Inferior parietal cortex (tissue), 1 donor: ENCODE measurements at regions not wholly inside any gene's neighbourhood (a gene's known extent, or its start where the extent isn't known, plus 50 kb on each side); places are given as distances from the start of the nearest gene placed in this dataset.
A peak's percentile ranks its signal among the peaks of the same experiment; 100 is the strongest.

Experiments
- DNase-seq: peaks from one replicate; pipeline ENCODE4 v3.0.0-alpha.2; 2016; ENCODE audit errors: extremely low spot score

DNA sequence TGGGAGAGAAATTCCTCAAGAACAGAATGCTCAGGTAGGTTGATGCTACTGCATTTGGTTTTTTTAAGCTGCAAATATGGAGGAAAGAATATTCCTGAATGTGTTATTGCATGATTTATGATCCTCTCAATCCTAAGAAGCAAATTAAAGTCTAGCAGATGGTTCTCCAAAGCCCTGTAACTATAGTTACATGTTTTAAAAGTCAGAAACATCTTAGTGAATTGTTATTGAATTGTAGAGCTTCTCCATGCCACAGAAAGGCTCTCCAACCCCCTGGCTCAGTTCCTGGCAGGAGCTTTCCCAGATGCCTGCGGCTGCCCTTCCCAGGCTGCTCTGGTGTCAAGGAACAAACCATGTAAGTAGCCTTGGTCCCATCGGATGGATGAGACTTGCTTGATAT, 227.8 kb upstream of the GATB start:
- no peak for DNase-seq

GRCh38 chr4:151987606-151988005, 226.8 kb upstream of the GATB start:
- no peak for DNase-seq

DNA sequence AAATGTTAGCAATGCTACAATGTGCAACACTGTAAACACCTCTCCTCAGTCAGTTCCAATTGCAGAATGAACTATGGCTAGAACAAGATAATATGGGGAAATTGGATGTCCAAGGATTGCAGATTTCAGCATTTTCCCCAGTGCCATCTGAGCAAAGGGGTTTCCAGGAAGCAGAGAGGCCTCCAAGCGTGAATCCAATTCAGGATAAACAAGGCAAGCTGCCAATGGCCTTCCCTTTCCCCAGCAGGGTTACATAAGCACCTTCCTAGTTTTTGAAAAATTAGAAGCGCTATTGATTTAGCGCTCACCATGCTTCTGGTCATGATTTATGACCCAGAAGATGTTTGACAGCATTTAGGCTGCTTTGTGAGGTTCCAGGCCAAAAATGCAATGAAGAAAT, 223.0 kb upstream of the GATB start:
- no peak for DNase-seq

DNA sequence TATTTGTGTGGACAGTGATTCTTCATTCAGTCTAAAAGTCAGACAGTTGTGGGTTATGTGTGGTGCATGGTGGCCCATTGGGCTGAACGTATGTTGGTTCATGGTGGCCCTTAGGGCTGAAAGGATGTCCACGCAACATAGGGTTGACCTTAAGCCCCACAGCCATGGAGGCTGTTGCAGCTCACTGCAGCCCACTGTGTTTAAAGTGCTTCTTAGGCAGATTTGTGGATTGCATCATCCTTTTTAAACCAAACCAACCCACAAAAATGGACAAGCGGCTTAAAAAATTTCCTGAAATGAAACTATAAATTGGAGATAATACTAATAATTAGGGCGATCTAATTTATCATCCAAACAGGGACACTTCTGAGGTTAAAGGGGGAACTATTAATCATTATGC, 219.0 kb upstream of the GATB start:
- no peak for DNase-seq

GRCh38 chr4:151968643-151969042, 207.8 kb upstream of the GATB start:
- DNase-seq = no peak

GRCh38 chr4:151967074-151967473, 206.3 kb upstream of the GATB start:
- DNase-seq = no peak

GRCh38 chr4:151962138-151962823, 201.5 kb upstream of the GATB start:
- DNase-seq = no peak

- DNase-seq = no peak
Measured at GRCh38 chr4:151961456-151961855, 200.6 kb upstream of the GATB start.

GRCh38 chr4:151960449-151961230, 199.8 kb upstream of the GATB start:
- peak; percentile 61 for DNase-seq

GRCh38 chr4:151957153-151957552, 196.3 kb upstream of the GATB start:
- no peak for DNase-seq

DNA sequence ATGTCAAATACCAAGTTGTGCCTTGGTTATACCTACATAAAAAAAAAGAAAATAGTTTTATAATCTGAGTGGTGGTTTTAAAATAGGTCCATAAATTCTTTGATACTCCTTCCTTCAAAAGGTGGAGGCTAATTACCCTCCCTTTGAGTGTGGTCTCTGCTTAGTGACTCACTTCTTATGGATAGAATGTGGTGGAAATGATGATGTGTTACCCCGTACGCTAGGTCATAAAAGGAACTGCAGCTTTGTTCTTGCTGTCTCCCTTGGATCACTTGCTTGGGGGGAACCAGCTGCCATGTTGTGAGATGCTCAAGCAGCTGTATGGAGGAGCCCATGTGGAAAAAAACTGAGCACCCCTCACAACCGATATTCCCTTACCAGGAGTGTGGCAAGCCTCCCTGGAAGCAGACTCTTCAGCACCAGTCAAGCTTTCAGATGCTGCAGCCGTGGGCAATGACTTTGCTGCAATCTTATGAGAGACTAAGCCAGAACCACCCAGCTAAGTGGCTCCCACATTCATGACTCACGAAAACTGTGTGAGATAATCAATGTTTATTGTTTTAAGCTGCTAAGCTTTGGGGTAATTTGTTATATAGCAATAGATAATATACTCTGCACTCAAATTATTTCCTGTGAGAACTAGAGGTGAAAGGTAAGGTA, 195.0 kb upstream of the GATB start:
- DNase-seq = no peak

DNA sequence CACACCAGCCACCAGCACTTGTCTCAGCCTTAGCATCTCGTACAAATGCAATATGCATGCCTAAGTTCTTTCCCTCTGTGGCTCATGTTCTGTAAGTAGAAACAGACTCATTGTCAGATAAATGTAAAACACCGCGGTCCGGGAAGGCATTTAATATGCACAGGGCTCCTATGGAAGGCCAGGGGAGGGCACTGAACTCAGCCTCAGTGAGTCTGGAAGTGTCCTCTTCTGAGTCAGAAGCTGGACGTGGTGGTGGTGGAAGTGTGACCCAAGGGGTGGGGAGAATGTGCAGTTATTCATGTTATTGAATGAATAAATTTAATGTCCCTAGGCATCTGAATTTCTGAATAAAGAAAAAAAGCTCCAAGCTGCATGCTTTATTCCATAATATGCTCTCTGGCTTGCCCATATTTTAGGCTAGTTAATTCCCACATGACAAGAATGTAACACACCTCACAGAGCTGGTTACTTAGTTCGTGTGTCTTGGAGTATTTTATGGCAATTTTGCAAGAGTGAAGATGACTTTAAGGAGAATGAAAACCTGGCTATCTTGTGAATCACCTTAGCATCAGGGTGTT, 193.1 kb upstream of the GATB start:
- DNase-seq = no peak

GRCh38 chr4:151953312-151953711, 192.5 kb upstream of the GATB start:
- no peak for DNase-seq

DNA sequence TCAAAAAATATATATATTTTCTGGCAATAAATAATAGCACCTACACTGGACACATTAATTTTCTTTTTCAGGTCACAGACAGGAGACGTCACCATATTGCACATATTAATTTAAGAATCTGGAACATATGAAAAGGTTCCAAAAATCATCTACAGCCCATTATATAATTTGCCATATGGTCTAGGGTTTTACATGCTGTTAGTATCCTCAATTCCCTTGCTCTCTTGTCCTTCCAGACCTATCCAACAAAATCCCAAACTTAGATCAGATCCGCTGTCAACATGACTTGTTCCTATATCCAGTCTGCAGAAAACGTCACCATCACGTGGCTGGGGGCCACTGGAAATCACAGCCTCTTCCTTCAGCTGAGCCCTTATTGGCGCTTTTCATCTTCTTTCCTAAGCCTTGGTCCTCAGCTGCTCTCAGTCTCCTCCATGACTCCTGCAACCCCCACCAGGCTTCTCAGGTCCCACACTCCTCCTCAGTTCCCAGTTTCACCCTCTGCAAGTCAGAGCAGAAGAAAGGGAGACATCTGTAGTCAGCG, 192.0 kb upstream of the GATB start:
- no peak for DNase-seq

- no peak for DNase-seq
Measured at GRCh38 chr4:151952137-151952536, 191.3 kb upstream of the GATB start.

DNA sequence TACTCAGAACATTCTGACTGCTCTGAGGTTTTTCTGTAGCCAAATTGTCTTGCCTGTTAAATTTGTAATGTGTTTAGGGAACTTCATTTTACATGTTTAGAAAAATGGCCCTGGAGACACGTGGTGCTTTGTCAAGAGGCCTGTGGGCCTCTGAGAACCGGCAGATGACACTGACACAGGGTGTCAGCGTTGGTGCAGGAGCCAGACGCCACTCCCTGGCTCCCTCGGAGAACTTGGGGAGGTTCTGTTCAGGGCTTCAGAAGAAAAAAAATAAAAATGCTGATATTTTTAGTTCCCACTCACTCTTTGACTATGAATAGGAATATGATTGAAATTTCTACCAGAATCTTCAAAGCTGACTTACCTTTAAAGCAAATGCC, 190.9 kb upstream of the GATB start:
- no peak for DNase-seq

GRCh38 chr4:151950993-151951670, 190.3 kb upstream of the GATB start:
- peak; percentile 49 for DNase-seq

DNA sequence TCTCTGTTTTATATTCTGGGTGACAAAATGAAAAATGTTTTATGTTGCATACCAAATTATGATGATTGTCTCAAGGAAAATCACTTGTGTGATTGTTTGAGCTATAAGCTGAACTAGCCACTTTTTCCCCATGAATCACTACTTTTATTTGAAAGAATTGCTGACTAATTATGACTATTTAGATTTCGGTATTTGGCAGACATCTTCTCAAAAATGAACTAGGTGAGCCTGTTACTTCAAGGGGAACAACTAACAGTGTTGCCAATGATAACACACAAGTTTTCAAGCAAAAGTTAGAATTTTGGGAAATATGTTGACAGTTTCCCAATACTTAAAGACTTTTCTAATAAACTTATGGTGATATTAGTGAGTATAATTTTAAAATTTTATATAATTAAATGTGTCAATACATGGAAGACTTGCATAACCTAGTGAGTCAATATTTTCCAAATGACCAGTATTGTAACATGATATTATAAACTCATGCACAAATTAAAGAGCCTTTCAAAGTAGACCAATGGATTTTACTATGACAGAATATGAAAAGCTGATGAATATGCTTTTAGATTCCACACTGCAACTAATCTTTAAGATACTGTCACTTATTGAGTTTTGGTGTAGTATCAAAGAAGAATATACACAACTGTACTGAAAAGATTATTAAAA, 187.7 kb upstream of the GATB start:
- DNase-seq = no peak

DNA sequence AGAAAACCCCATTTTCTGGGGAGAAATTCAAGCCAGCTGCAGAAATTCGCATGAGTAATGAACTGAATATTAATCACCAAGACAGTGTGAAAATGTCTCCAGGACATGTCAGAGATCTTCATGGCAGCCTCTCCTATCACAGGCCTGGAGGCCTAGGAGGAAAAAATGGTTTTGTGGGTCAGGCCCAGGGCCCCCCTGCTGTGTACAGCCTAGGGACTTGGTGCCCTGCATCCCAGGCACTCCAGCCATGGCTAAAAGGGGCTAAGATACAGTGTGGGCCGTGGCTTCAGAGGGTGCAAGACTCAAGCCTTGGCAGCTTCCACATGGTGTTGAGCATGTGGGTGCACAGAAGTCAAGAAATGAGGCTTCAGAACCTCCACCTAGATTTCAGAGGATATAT, 185.9 kb upstream of the GATB start:
- DNase-seq = no peak

- no peak for DNase-seq
Measured at GRCh38 chr4:151942971-151943370, 182.2 kb upstream of the GATB start.

DNA sequence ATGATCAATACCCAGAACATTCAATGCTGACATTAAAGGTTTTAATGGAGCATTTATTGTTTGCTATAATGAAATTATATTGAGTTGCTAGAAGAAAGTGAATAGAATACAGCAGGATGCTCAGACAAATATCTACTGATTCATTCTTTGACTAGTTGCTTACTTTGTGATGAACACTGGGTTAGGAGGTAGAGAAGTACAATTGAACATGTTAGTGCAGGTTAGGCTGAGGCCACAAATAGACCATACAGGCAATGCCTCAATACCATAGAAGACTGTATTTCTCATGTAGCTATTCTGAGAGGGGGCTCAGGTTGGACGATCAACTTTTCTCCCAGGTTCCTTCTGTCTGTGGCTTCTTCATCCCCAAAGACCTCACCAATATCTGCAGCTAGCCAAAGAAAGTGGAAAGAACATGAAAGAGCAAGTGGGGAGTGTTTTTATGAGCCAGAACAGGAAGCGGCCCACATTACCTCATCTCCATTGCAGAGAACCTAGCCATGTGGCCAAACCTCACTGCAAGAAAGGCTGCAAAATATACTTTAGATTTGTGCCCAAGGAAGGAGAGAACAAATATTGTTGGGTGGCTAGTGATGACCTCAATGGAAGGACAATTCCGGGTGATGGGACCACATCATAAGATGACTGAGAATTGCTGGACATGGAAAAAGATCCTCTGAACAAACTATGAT, 180.3 kb upstream of the GATB start:
- DNase-seq = no peak
